ENCODE measurements at regions not wholly inside any gene's neighbourhood (a gene's known extent, or its start where the extent isn't known, plus 50 kb on each side); places are given as distances from the start of the nearest gene placed in this dataset.

DNA sequence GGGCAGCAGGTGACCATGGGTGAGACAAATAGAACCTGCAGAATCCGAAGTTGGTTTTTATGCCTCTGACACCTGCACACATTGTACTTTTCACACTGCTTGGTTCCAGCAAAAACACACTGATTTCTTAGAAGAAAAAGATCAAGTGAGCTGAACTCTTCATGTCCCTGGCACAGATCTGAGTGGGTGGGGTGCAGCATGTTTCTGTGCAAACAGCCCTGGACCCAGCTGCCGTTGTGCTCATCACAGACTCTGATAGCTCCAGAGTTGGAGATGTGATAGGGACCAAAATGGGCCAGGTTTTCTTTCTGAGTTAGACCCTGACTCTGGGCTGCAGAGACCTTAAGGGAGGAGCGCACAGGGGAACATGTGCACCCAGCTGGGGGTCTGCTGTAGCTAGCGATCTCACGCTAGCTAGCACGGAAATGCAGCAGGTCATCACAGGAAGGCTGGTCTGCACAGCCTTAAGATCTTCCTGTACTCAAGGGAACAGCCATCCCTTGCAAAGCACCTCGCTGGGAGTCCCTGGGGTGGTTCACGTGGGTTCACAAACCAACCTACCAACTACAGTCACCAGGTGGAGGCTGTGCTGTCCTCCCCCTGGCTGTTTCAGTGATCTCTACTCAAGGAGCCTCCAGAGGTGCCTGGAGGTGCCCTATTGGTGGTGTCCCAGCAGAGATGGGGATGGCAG, 291.1 kb downstream of the PTPRU start:
- intact Hi-C loops (cut with micrococcal nuclease; ENCODE audit: unreplicated experiment), result no loop called here
- H3K4me3 ChIP-seq (ENCODE audit: low read depth, low read length), result no peak overlapping the region
- Mint-ChIP-seq H3K4me1 (ENCODE audit: low read depth, unreplicated experiment) (no peaks in the 10 kb centered on the region), H3K27me3 (ENCODE audit: insufficient read depth, unreplicated experiment) (peaks cover 16% of the 10 kb centered on the region), H3K27ac (ENCODE audit: unreplicated experiment) (no peak overlapping the region), H3K36me3 (ENCODE audit: insufficient read depth, unreplicated experiment) (no peaks in the 10 kb centered on the region), H3K9me3 (ENCODE audit: unreplicated experiment) (peaks cover 14% of the 10 kb centered on the region), H3K4me3 (ENCODE audit: unreplicated experiment) (no peak overlapping the region)
- H3K9me3 ChIP-seq, result no peaks in the 10 kb centered on the region
- POLR2A ChIA-PET, result no interaction called here
- TF ChIP-seq CTCF (IDR thresholded peaks at IDR 0.05; ENCODE audit: insufficient read depth in 1 of 2, low read depth in 1 of 2, low read length in 1 of 2, severe bottlenecking in 1 of 2, unreplicated experiment in 1 of 2), result no peak
- no peaks in the 10 kb centered on the region for H3K27me3 ChIP-seq (replicated peaks; ENCODE audit: control insufficient read depth, insufficient read depth, low read length)
- DNase-seq, result no peak
- no TSS peak for BruUV-seq (replicated peaks)
- no peaks in the 10 kb centered on the region for H3K36me3 ChIP-seq (ENCODE audit: control insufficient read depth, insufficient read depth, low read length)
- no peaks in the 10 kb centered on the region for H3K4me1 ChIP-seq
- CTCF ChIA-PET, result no interaction called here

DNA sequence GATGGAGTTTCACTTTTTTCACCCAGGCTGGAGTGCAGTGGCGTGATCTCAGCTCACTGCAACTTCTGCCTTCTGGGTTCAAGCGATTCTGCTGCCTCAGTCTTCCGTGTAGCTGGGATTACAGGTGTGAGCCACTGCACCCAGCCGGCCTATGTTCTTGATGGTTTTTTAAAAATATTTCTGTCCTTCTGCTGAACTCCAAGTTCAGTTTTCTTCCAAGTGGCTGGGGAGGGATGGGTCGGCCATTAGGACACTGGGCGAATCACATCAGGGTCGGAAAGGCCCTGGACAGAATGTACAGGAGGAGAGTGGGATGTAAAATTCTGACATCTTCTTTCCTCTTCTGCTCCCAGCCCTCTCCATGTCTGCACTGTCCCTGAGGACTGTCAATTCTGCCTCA, 289.6 kb downstream of the PTPRU start:
- Mint-ChIP-seq H3K27ac (ENCODE audit: unreplicated experiment) (no peak overlapping the region), H3K36me3 (ENCODE audit: insufficient read depth, unreplicated experiment) (no peaks in the 10 kb centered on the region), H3K27me3 (ENCODE audit: insufficient read depth, unreplicated experiment) (peaks cover 16% of the 10 kb centered on the region), H3K9me3 (ENCODE audit: unreplicated experiment) (peaks cover 14% of the 10 kb centered on the region), H3K4me1 (ENCODE audit: low read depth, unreplicated experiment) (no peaks in the 10 kb centered on the region), H3K4me3 (ENCODE audit: unreplicated experiment) (no peak overlapping the region)
- no TSS peak for BruUV-seq (replicated peaks)
- intact Hi-C loops (cut with micrococcal nuclease; ENCODE audit: unreplicated experiment), result no loop called here
- H3K9me3 ChIP-seq, result no peaks in the 10 kb centered on the region
- DNase-seq, result no peak
- H3K4me1 ChIP-seq, result no peaks in the 10 kb centered on the region
- no peak for TF ChIP-seq CTCF (IDR thresholded peaks at IDR 0.05; ENCODE audit: insufficient read depth in 1 of 2, low read depth in 1 of 2, low read length in 1 of 2, severe bottlenecking in 1 of 2, unreplicated experiment in 1 of 2)
- no peaks in the 10 kb centered on the region for H3K27me3 ChIP-seq (replicated peaks; ENCODE audit: control insufficient read depth, insufficient read depth, low read length)
- no peaks in the 10 kb centered on the region for H3K36me3 ChIP-seq (ENCODE audit: control insufficient read depth, insufficient read depth, low read length)
- CTCF ChIA-PET, result no interaction called here
- H3K4me3 ChIP-seq (ENCODE audit: low read depth, low read length), result no peak overlapping the region
- POLR2A ChIA-PET, result no interaction called here

- Histone ChIP-seq H3K36me3 (ENCODE audit: control insufficient read depth, insufficient read depth, low read length) (no peaks in the 10 kb centered on the region), H3K4me3 (ENCODE audit: low read depth, low read length) (no peak overlapping the region), H3K4me1 (no peaks in the 10 kb centered on the region), H3K27me3 (replicated peaks; ENCODE audit: control insufficient read depth, insufficient read depth, low read length) (no peaks in the 10 kb centered on the region), H3K9me3 (no peaks in the 10 kb centered on the region)
- ChIA-PET POLR2A (no interaction called here), CTCF (no interaction called here)
- peaks cover 17% of the 10 kb centered on the region for H3K27me3 Mint-ChIP-seq (ENCODE audit: insufficient read depth, unreplicated experiment)
- no TSS peak for BruUV-seq (replicated peaks)
- no peak overlapping the region for H3K4me3 Mint-ChIP-seq (ENCODE audit: unreplicated experiment)
- no peaks in the 10 kb centered on the region for H3K4me1 Mint-ChIP-seq (ENCODE audit: low read depth, unreplicated experiment)
- TF ChIP-seq CTCF (IDR thresholded peaks at IDR 0.05; ENCODE audit: insufficient read depth in 1 of 2, low read depth in 1 of 2, low read length in 1 of 2, severe bottlenecking in 1 of 2, unreplicated experiment in 1 of 2), result no peak
- H3K9me3 Mint-ChIP-seq (ENCODE audit: unreplicated experiment), result peaks cover 9% of the 10 kb centered on the region
- no peak overlapping the region for H3K27ac Mint-ChIP-seq (ENCODE audit: unreplicated experiment)
- no peaks in the 10 kb centered on the region for H3K36me3 Mint-ChIP-seq (ENCODE audit: insufficient read depth, unreplicated experiment)
- no peak for DNase-seq
- intact Hi-C loops (cut with micrococcal nuclease; ENCODE audit: unreplicated experiment), result no loop called here
Observed at GRCh38 chr1:29524285-29525065, 288.2 kb downstream of the PTPRU start.
